ENCODE measurements at regions not wholly inside any gene's neighbourhood (a gene's known extent, or its start where the extent isn't known, plus 50 kb on each side); places are given as distances from the start of the nearest gene placed in this dataset.

- H3K9ac ChIP-seq (ENCODE audit: low read depth in 1 of 2, low read length in 2 of 2): no peak overlapping the region
- no peak overlapping the region for H3K4me3 ChIP-seq (ENCODE audit: low read depth in 1 of 3, low read length in 3 of 3)
- no peaks in the 10 kb centered on the region for H3K4me1 ChIP-seq (ENCODE audit: control insufficient read depth in 4 of 4, insufficient read depth in 4 of 4, low read length in 3 of 4)
- no peak overlapping the region for H3K27ac ChIP-seq (ENCODE audit: low read depth in 1 of 2, low read length in 2 of 2)
- H3K36me3 ChIP-seq (ENCODE audit: control insufficient read depth in 4 of 4, insufficient read depth in 3 of 4, low read depth in 1 of 4, low read length in 3 of 4): no peaks in the 10 kb centered on the region
- H3K9me3 ChIP-seq (ENCODE audit: control insufficient read depth in 4 of 4, low read length in 3 of 4): peaks cover 0 to 5% (median 0%) of the 10 kb centered on the region in 4 donors
- no peak for TF ChIP-seq HNF4G (IDR thresholded peaks at IDR 0.05)
- TF ChIP-seq ZBTB33 (IDR thresholded peaks at IDR 0.05): no peak
- TF ChIP-seq GABPA (IDR thresholded peaks at IDR 0.05 in 1 of 2, conservative IDR thresholded peaks at IDR 0.05 in 1 of 2): no peak
- no peak for TF ChIP-seq RAD21 (IDR thresholded peaks at IDR 0.05)
- no peak for TF ChIP-seq EGR1 (IDR thresholded peaks at IDR 0.05; ENCODE audit: low read depth in 2 of 2)
- TF ChIP-seq FOXA1 (IDR thresholded peaks at IDR 0.05): no peak
- TF ChIP-seq ATF3 (IDR thresholded peaks at IDR 0.05): no peak
- TF ChIP-seq RXRA (IDR thresholded peaks at IDR 0.05): no peak
- TF ChIP-seq HNF4A (conservative IDR thresholded peaks at IDR 0.05): no peak
- no peak for TF ChIP-seq JUND (IDR thresholded peaks at IDR 0.05)
- no peak for TF ChIP-seq NR2F2 (IDR thresholded peaks at IDR 0.05)
- no peak for TF ChIP-seq CTCF (IDR thresholded peaks at IDR 0.05; ENCODE audit: low read depth, low read length, missing input control)
- TF ChIP-seq TAF1 (conservative IDR thresholded peaks at IDR 0.05): no peak
- no peak for TF ChIP-seq FOXA2 (IDR thresholded peaks at IDR 0.05)
- TF ChIP-seq REST (IDR thresholded peaks at IDR 0.05): no peak
- TF ChIP-seq SP1 (IDR thresholded peaks at IDR 0.05): no peak
- no peaks in the 10 kb centered on the region for H3K27me3 ChIP-seq (ENCODE audit: control insufficient read depth in 4 of 4, insufficient read depth in 4 of 4, low read length in 3 of 4)
- no peak for DNase-seq (ENCODE audit: low spot score)
These were observed 393.4 kb downstream of the NFIB start for GRCh38 chr9:13920557-13920956.

GRCh38 chr9:13919401-13919800 is 394.5 kb downstream of the NFIB start:
- Histone ChIP-seq H3K27ac (ENCODE audit: low read depth in 1 of 2, low read length in 2 of 2) (no peak overlapping the region), H3K9me3 (ENCODE audit: control insufficient read depth in 4 of 4, low read length in 3 of 4) (peaks cover 0 to 5% (median 0%) of the 10 kb centered on the region in 4 donors), H3K4me1 (ENCODE audit: control insufficient read depth in 4 of 4, insufficient read depth in 4 of 4, low read length in 3 of 4) (no peaks in the 10 kb centered on the region), H3K9ac (ENCODE audit: low read depth in 1 of 2, low read length in 2 of 2) (no peak overlapping the region), H3K27me3 (ENCODE audit: control insufficient read depth in 4 of 4, insufficient read depth in 4 of 4, low read length in 3 of 4) (no peaks in the 10 kb centered on the region), H3K36me3 (ENCODE audit: control insufficient read depth in 4 of 4, insufficient read depth in 3 of 4, low read depth in 1 of 4, low read length in 3 of 4) (no peaks in the 10 kb centered on the region), H3K4me3 (ENCODE audit: low read depth in 1 of 3, low read length in 3 of 3) (no peak overlapping the region)
- 72% methylated on average over 2 of the region's 2 CpGs for WGBS
- DNase-seq (ENCODE audit: low spot score): no peak
- TF ChIP-seq FOXA2 (IDR thresholded peaks at IDR 0.05) (no peak), GABPA (IDR thresholded peaks at IDR 0.05 in 1 of 2, conservative IDR thresholded peaks at IDR 0.05 in 1 of 2) (no peak), NR2F2 (IDR thresholded peaks at IDR 0.05) (no peak), HNF4A (conservative IDR thresholded peaks at IDR 0.05) (no peak), HNF4G (IDR thresholded peaks at IDR 0.05) (no peak), ATF3 (IDR thresholded peaks at IDR 0.05) (no peak), YY1 (IDR thresholded peaks at IDR 0.05) (no peak), EGR1 (IDR thresholded peaks at IDR 0.05; ENCODE audit: low read depth in 2 of 2) (no peak), SP1 (IDR thresholded peaks at IDR 0.05) (no peak), REST (IDR thresholded peaks at IDR 0.05) (no peak), RAD21 (IDR thresholded peaks at IDR 0.05) (no peak), TAF1 (conservative IDR thresholded peaks at IDR 0.05) (no peak), CTCF (IDR thresholded peaks at IDR 0.05; ENCODE audit: low read depth, low read length, missing input control) (no peak), FOXA1 (IDR thresholded peaks at IDR 0.05) (no peak)
